ENCODE measurements at regions not wholly inside any gene's neighbourhood (a gene's known extent, or its start where the extent isn't known, plus 50 kb on each side); places are given as distances from the start of the nearest gene placed in this dataset.
"Not testable (repeated sequence)": the region's sequence is repeated elsewhere in the genome, so short reads cannot be mapped to it uniquely, and the experiment has no call there.

DNA sequence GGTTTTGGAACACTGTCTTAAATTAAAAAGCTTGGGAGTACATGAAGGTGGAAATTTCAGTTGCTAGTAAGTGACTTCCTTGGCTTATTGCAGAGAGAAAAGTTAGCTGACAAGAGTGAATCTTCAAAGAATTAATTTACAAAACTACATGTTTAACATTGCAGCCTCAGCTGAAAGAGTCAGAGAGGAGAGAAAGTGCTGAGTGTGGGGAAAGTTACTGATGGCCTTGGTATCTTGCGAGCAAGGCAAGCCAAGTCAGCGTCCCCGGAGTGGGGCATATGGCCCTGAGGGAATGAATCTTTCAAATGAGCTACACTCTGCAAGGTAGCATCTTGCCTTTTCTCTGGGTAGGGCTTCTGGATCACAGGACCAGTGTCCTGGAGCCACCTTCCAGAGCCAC lies 131.3 kb downstream of the LPIN1 start:
- no peaks in the 10 kb centered on the region for H4K20me1 ChIP-seq (ENCODE audit: insufficient read depth, low read length)
- no peaks in the 10 kb centered on the region for H3K36me3 ChIP-seq (ENCODE audit: insufficient read depth, low read length)
- H2AFZ ChIP-seq (ENCODE audit: low read length) = no peak overlapping the region
- peaks cover 3% of the 10 kb centered on the region for H3K27me3 ChIP-seq (ENCODE audit: insufficient read depth, low read length)
- no peaks in the 10 kb centered on the region for H3K9me3 ChIP-seq (ENCODE audit: low read depth, low read length)
- no peak overlapping the region for H3K4me3 ChIP-seq (ENCODE audit: insufficient read depth, low read length)
- no peak overlapping the region for H3K27ac ChIP-seq (ENCODE audit: low read depth, low read length)
- TF ChIP-seq, protein P1, sequence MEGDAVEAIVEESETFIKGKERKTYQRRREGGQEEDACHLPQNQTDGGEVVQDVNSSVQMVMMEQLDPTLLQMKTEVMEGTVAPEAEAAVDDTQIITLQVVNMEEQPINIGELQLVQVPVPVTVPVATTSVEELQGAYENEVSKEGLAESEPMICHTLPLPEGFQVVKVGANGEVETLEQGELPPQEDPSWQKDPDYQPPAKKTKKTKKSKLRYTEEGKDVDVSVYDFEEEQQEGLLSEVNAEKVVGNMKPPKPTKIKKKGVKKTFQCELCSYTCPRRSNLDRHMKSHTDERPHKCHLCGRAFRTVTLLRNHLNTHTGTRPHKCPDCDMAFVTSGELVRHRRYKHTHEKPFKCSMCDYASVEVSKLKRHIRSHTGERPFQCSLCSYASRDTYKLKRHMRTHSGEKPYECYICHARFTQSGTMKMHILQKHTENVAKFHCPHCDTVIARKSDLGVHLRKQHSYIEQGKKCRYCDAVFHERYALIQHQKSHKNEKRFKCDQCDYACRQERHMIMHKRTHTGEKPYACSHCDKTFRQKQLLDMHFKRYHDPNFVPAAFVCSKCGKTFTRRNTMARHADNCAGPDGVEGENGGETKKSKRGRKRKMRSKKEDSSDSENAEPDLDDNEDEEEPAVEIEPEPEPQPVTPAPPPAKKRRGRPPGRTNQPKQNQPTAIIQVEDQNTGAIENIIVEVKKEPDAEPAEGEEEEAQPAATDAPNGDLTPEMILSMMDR (IDR thresholded peaks at IDR 0.05; ENCODE audit: extremely low read depth, low read depth, low read length) = no peak
- no peaks in the 10 kb centered on the region for H3K79me2 ChIP-seq (ENCODE audit: insufficient read depth, low read length)
- no peak overlapping the region for H3K4me2 ChIP-seq (ENCODE audit: insufficient read depth, low read length)
- no peak for DNase-seq (ENCODE audit: insufficient read length, low spot score, missing footprints)
- no peaks in the 10 kb centered on the region for H3K4me1 ChIP-seq (ENCODE audit: insufficient read depth, low read length)

DNA sequence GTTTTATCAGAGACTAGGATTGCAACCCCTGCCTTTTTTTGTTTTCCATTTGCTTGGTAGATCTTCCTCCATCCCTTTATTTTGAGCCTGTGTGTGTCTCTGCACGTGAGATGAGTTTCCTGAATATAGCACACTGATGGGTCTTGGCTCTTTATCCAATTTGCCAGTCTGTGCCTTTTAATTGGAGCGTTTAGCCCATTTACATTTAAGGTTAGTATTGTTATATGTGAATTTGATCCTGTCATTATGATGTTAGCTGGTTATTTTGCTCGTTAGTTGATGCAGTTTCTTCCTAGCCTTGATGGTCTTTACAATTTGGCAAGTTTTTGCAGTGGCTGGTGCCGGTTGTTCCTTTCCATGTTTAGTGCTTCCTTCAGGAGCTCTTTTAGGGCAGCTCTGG lies 138.8 kb downstream of the LPIN1 start:
- DNase-seq (ENCODE audit: insufficient read length, low spot score, missing footprints); H3K36me3 ChIP-seq (ENCODE audit: insufficient read depth, low read length); H3K27me3 ChIP-seq (ENCODE audit: insufficient read depth, low read length); H4K20me1 ChIP-seq (ENCODE audit: insufficient read depth, low read length); H3K27ac ChIP-seq (ENCODE audit: low read depth, low read length); H3K4me1 ChIP-seq (ENCODE audit: insufficient read depth, low read length); H3K9me3 ChIP-seq (ENCODE audit: low read depth, low read length); H3K4me2 ChIP-seq (ENCODE audit: insufficient read depth, low read length); H3K4me3 ChIP-seq (ENCODE audit: insufficient read depth, low read length); H3K79me2 ChIP-seq (ENCODE audit: insufficient read depth, low read length); H2AFZ ChIP-seq (ENCODE audit: low read length): not testable (repeated sequence)

DNA sequence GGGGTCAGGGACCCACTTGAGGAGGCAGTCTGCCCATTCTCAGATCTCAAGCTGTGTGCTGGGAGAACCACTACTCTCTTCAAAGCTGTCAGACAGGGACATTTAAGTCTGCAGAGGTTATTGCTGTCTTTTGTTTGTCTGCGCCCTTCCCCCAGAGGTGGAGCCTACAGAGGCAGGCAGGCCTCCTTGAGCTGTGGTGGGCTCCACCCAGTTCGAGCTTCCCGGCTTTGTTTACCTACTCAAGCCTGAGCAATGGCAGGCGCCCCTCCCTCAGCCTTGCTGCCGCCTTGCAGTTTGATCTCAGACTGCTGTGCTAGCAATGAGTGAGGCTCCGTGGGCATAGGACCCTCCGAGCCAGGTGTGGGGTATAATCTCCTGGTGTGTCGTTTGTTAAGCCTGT lies 140.5 kb downstream of the LPIN1 start:
- H3K36me3 ChIP-seq (ENCODE audit: insufficient read depth, low read length); H3K27me3 ChIP-seq (ENCODE audit: insufficient read depth, low read length): not testable (repeated sequence)

DNA sequence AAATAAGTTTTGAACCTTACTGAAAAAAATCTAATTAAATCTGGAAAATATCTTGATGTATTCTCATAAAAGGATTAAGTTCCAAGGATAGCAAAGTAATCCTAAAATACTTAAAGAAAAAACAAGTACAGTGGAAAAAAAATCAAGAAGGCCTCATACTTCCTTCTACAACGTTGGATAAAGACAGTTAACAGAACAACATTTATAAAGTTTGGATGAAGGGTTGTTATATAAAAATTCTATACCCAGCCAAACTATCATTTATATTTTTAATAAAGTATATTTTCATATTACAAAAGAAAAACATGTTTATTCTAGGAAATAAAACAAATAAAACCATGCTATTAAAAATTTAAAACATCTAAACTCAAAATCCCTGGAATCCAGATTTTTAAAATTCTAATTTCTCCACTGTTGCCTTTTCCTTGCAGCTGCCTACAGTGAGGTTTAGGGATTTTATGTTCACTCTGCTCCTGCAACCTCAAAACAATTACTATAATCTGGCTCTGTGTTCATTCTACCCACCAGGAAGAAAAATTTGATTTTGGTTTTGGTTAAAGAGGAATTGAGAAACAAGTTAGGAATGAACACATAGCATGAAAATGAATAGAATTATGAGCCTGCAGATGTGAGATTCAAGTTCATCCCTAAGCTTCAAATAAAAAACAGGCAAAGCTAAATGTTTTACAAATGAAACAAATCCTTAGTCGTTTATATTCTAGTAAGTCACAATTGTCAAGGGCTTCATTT lies 142.8 kb downstream of the LPIN1 start:
- H3K27me3 ChIP-seq (ENCODE audit: insufficient read depth, low read length) = no peaks in the 10 kb centered on the region
- no peak overlapping the region for H3K27ac ChIP-seq (ENCODE audit: low read depth, low read length)
- no peaks in the 10 kb centered on the region for H3K79me2 ChIP-seq (ENCODE audit: insufficient read depth, low read length)
- DNase-seq (ENCODE audit: insufficient read length, low spot score, missing footprints) = no peak
- no peak overlapping the region for H3K4me2 ChIP-seq (ENCODE audit: insufficient read depth, low read length)
- no peaks in the 10 kb centered on the region for H3K4me1 ChIP-seq (ENCODE audit: insufficient read depth, low read length)
- no peaks in the 10 kb centered on the region for H4K20me1 ChIP-seq (ENCODE audit: insufficient read depth, low read length)
- no peak overlapping the region for H3K4me3 ChIP-seq (ENCODE audit: insufficient read depth, low read length)
- no peaks in the 10 kb centered on the region for H3K36me3 ChIP-seq (ENCODE audit: insufficient read depth, low read length)
- TF ChIP-seq, protein P1 (IDR thresholded peaks at IDR 0.05; ENCODE audit: extremely low read depth, low read depth, low read length) = no peak
- no peak overlapping the region for H2AFZ ChIP-seq (ENCODE audit: low read length)
- peaks cover 2% of the 10 kb centered on the region for H3K9me3 ChIP-seq (ENCODE audit: low read depth, low read length)

More for the DNA sequence above, 140.5 kb downstream of the LPIN1 start:
- not testable (repeated sequence) for H3K9me3 ChIP-seq (ENCODE audit: low read depth, low read length); H3K4me3 ChIP-seq (ENCODE audit: insufficient read depth, low read length); H3K4me1 ChIP-seq (ENCODE audit: insufficient read depth, low read length); H3K4me2 ChIP-seq (ENCODE audit: insufficient read depth, low read length); H2AFZ ChIP-seq (ENCODE audit: low read length); H4K20me1 ChIP-seq (ENCODE audit: insufficient read depth, low read length); H3K27ac ChIP-seq (ENCODE audit: low read depth, low read length); H3K79me2 ChIP-seq (ENCODE audit: insufficient read depth, low read length); DNase-seq (ENCODE audit: insufficient read length, low spot score, missing footprints)

DNA sequence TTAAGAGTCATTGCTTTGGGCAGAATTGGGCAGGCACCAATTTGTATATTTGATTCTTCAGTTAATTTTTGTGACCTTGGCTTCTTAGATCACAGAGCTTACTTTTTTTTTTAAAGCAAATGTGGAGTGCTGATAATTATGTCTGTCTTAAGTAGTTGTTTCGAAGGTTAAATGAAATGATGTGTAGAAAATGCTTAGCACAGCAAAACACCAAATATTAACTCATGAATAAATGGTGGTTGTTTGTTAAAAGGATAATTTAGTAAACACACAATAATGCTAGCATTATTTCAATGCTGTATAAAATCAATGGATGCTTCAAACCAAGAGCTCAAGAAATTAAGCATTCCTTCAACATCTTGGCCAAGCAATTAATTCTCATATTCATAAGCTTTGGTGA lies 143.4 kb downstream of the LPIN1 start:
- Histone ChIP-seq H3K36me3 (ENCODE audit: insufficient read depth, low read length) (no peaks in the 10 kb centered on the region), H2AFZ (ENCODE audit: low read length) (no peak overlapping the region), H3K4me1 (ENCODE audit: insufficient read depth, low read length) (no peaks in the 10 kb centered on the region), H3K4me2 (ENCODE audit: insufficient read depth, low read length) (no peak overlapping the region), H3K27me3 (ENCODE audit: insufficient read depth, low read length) (no peaks in the 10 kb centered on the region), H3K9me3 (ENCODE audit: low read depth, low read length) (peaks cover 2% of the 10 kb centered on the region), H4K20me1 (ENCODE audit: insufficient read depth, low read length) (no peaks in the 10 kb centered on the region), H3K79me2 (ENCODE audit: insufficient read depth, low read length) (no peaks in the 10 kb centered on the region), H3K4me3 (ENCODE audit: insufficient read depth, low read length) (no peak overlapping the region), H3K27ac (ENCODE audit: low read depth, low read length) (no peak overlapping the region)
- DNase-seq (ENCODE audit: insufficient read length, low spot score, missing footprints) = no peak
- TF ChIP-seq, protein P1 (IDR thresholded peaks at IDR 0.05; ENCODE audit: extremely low read depth, low read depth, low read length) = no peak
